ENCODE measurements at regions not wholly inside any gene's neighbourhood (a gene's known extent, or its start where the extent isn't known, plus 50 kb on each side); places are given as distances from the start of the nearest gene placed in this dataset.
A peak's percentile ranks its signal among the peaks of the same experiment; 100 is the strongest.

DNA sequence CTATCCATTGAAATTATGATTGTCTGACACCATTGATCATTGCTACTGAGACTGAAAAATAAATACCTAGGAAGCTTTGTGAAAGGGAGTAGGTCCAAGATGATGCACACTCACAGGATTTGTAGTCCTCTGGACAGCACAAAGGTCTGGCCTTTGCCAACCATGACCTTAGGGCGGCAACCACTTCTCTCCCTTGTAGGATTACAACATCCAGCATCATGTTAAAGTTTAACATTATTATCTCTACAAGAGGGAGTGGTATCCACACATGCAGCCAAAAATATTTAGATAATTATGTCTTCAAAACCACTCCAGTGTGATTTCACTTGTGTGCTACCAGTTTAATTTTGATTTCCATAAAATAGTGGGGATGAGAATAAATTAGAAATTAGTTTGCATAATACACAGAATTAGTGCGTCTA lies 51.1 kb upstream of the NHSL1 start:
- no peak for DNase-seq (ENCODE audit: low read depth)

DNA sequence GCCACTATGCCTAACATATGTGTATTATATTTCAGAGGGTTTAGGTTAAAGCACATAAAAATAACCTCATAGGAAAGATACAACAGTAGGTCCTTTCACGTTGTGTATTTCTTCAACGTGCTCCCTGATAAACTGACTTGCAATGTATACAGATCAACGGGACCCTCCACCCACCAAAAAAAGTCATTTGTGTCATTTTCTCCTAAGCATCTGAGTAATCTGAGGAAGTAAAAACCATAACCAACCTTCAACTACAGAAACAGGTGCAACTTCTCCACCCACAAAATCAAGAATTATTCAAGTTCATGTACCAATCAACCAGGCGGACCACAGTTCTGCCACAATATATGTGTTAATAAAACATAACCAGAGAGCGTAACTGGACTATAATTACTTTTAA lies 54.9 kb upstream of the NHSL1 start:
- DNase-seq (ENCODE audit: low read depth): no peak

- no peak for DNase-seq (ENCODE audit: low read depth)
Observed at GRCh38 chr6:138555421-138555988, 56.2 kb upstream of the NHSL1 start.

DNA sequence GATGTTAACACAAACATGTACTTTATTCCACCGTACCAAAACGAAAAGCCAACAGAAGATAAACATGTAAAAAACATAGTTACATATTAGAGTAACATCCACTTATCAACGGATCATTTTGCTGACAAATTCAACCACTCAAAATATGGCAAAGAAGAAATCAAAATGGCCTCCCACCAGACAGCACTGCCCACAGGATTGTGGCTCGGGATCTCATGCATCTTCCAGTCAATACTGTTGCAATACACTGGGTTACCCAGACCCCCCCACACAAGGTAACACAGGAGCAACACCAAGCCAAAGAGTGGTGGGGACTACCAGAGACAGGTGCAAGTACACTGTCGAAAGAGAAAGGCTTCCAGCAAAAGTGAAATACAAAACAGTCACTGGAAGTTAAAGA lies 57.9 kb upstream of the NHSL1 start:
- no peak for DNase-seq (ENCODE audit: low read depth)

GRCh38 chr6:138559143-138559542 lies 59.8 kb upstream of the NHSL1 start:
- no peak for DNase-seq (ENCODE audit: low read depth)

DNA sequence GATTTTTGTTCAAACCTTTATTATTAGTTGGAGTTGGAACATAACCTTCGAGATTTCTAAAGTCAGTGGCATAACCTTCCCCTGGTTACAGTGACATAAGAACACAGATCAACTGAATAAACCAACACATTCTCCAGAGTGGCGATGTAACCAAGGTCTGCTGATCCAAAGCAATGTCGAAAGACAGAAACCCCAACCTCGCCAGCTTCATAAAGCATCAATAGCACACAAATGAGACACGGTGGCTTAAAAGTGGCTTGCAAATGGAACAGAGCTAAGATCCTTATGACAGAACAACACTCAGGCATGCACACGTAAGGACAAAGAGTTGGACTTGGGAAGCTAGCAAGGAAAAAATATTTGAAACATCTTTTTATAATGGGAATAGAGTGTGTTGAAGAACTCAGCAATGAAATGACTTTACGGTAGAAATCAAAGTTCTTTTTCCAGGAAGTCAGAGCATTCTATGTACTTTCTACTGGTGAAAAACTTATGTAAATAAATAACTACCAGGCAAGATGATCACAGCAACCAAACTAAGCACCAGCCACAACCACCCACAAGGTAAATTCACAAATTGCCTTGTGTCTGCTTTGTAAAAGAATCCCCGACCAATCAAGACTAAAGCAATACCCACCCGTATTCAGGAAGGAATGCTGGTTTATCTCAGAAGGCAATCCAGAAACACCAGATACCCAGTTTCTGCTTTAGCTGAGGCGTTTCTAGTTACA lies 61.0 kb upstream of the NHSL1 start:
- DNase-seq (ENCODE audit: low read depth): no peak

DNA sequence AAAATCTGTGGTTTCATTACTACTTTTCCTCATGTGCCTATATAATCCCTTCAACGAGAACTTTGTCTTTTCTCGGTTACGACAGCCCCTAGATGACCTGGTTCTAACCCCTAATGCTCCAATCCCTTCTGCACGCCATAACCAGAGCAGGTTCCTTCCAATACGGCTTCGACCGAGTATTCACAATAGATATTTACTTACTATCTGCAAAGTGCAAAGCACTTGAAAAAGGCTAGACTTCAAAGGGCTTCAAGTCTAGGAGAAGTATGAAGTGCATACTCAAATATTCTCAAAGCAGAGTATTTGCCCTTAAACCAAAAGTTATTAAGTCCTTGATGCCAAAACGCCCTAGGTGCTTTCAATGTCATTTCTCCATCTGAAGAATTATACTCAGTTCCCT lies 63.4 kb upstream of the NHSL1 start:
- DNase-seq (ENCODE audit: low read depth): no peak

- DNase-seq (ENCODE audit: low read depth): no peak
Observed at GRCh38 chr6:138563231-138563630, 63.9 kb upstream of the NHSL1 start.

- DNase-seq (ENCODE audit: low read depth): no peak
Observed at GRCh38 chr6:138563650-138564049, 64.4 kb upstream of the NHSL1 start.

- no peak for DNase-seq (ENCODE audit: low read depth)
Observed at GRCh38 chr6:138564170-138564721, 65.0 kb upstream of the NHSL1 start.

GRCh38 chr6:138567052-138567451 lies 67.8 kb upstream of the NHSL1 start:
- DNase-seq (ENCODE audit: low read depth): no peak

- DNase-seq (ENCODE audit: low read depth): no peak
Observed at GRCh38 chr6:138568997-138569396, 69.7 kb upstream of the NHSL1 start.

GRCh38 chr6:138569554-138569953 lies 70.3 kb upstream of the NHSL1 start:
- no peak for DNase-seq (ENCODE audit: low read depth)

- DNase-seq (ENCODE audit: low read depth): no peak
Observed at GRCh38 chr6:138569970-138570724, 70.9 kb upstream of the NHSL1 start.

- no peak for DNase-seq (ENCODE audit: low read depth)
Observed at GRCh38 chr6:138570725-138571029, 71.4 kb upstream of the NHSL1 start.

DNA sequence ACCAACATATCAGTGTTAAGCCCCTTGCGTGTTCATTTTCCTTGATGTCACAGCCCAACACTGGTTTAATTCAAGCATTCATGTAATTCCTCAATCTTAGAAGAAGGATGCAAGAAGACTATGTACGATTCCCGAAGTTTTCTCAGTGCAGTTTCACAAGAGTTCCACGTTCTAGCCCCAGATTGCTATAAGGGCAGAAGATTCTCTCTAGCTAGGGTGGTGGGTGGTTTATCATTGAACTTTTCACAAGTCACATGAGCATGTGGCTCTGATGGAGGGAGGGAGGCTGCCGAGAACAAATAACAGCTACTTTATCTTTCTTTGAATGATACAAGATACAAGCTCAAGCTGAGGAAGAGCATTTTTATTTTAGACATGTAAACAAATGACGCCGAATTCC lies 71.9 kb upstream of the NHSL1 start:
- DNase-seq (ENCODE audit: low read depth): no peak

GRCh38 chr6:138571585-138572166 lies 72.4 kb upstream of the NHSL1 start:
- no peak for DNase-seq (ENCODE audit: low read depth)

- peak; percentile 78 for DNase-seq (ENCODE audit: low read depth)
Observed at GRCh38 chr6:138572167-138572875, 73.0 kb upstream of the NHSL1 start.

GRCh38 chr6:138572885-138573284 lies 73.6 kb upstream of the NHSL1 start:
- DNase-seq (ENCODE audit: low read depth): no peak

- no peak for DNase-seq (ENCODE audit: low read depth)
Observed at GRCh38 chr6:138575257-138575656, 76.0 kb upstream of the NHSL1 start.

DNA sequence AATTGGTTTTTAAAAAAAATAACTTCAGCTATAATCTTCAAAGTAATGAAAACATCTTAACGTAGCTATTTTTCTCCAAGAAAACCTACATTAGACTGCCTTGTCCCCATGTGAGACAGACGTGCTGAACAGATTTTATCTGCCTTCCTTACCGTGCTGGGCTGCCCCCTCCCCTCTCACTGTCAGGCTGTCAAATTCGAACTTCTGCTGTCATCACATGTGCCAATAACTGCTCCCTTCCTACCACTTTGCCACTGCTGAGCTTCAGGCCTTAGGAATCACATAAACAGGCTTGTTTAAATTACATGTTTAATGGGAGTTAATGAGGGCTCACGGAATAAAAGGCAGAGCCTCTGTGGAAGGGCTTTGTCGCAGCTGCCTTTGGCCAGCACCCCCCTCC lies 77.0 kb upstream of the NHSL1 start:
- DNase-seq (ENCODE audit: low read depth): no peak
